ENCODE measurements at regions not wholly inside any gene's neighbourhood (a gene's known extent, or its start where the extent isn't known, plus 50 kb on each side); places are given as distances from the start of the nearest gene placed in this dataset.

- Histone ChIP-seq H3K27ac (ENCODE audit: insufficient read length, low read depth, low read length) (no peak overlapping the region), H2AFZ (ENCODE audit: low read length) (no peak overlapping the region), H3K4me2 (ENCODE audit: insufficient read depth, insufficient read length, low read length) (no peak overlapping the region), H3K27me3 (ENCODE audit: insufficient read depth, low read length) (no peaks in the 10 kb centered on the region), H3K23ac (ENCODE audit: insufficient read length, low read depth, low read length) (no peak overlapping the region), H3K79me1 (ENCODE audit: insufficient read depth, low read depth, low read length, poor library complexity, severe bottlenecking) (no peaks in the 10 kb centered on the region), H3K79me2 (ENCODE audit: insufficient read depth, low read length) (no peaks in the 10 kb centered on the region), H2AK5ac (ENCODE audit: insufficient read length, low read length) (no peak overlapping the region), H4K5ac (ENCODE audit: insufficient read length, low read depth, low read length) (no peak overlapping the region), H3K4me1 (ENCODE audit: insufficient read depth, low read length) (peaks cover 17% of the 10 kb centered on the region), H3T11ph (ENCODE audit: low read length) (no peak overlapping the region), H3K18ac (ENCODE audit: insufficient read length, low read depth, low read length) (no peak overlapping the region), H2BK5ac (ENCODE audit: insufficient read length, low read length) (no peak overlapping the region), H4K8ac (replicated peaks; ENCODE audit: insufficient read length, low read depth, low read length) (no peak overlapping the region), H4K91ac (ENCODE audit: insufficient read length, low read depth, low read length) (no peak overlapping the region), H2BK20ac (ENCODE audit: low read depth, low read length, poor library complexity, severe bottlenecking) (no peak overlapping the region), H2BK120ac (ENCODE audit: low read depth, low read length, poor library complexity, severe bottlenecking) (no peak overlapping the region), H3K9ac (ENCODE audit: extremely low read depth, insufficient read length, low read length) (no peak overlapping the region), H2BK15ac (ENCODE audit: low read depth, low read length) (no peak overlapping the region), H3K9me3 (ENCODE audit: control insufficient read depth, low read depth, low read length) (no peaks in the 10 kb centered on the region), H3K14ac (ENCODE audit: insufficient read depth, low read length) (no peak overlapping the region), H3K23me2 (ENCODE audit: insufficient read length, low read depth, low read length, poor library complexity, severe bottlenecking) (no peaks in the 10 kb centered on the region), H3K56ac (ENCODE audit: insufficient read length, low read depth, low read length) (no peak overlapping the region), H2BK12ac (ENCODE audit: insufficient read length, low read depth, low read length) (no peak overlapping the region), H4K20me1 (ENCODE audit: control insufficient read depth, insufficient read depth, insufficient read length) (no peaks in the 10 kb centered on the region), H3K4ac (ENCODE audit: low read depth, low read length) (no peak overlapping the region)
- Mint-ChIP-seq H3K4me3 (no peak overlapping the region), H3K9me3 (no peaks in the 10 kb centered on the region), H3K4me1 (peaks cover 42 to 56% of the 10 kb centered on the region in 2 experiments), H3K27me3 (ENCODE audit: low read depth) (no peaks in the 10 kb centered on the region), H3K27ac (no peak overlapping the region), H3K36me3 (ENCODE audit: insufficient read depth in 1 of 3, low read depth in 3 of 3) (no peaks in the 10 kb centered on the region)
- no peak for TF ChIP-seq CTCF (conservative IDR thresholded peaks at IDR 0.05)
- DNase-seq, result no peak
- WGBS (ENCODE audit: extremely low coverage, insufficient read length, low lambda C conversion rate), result no CpG with 5 or more reads among the region's 7 CpGs
Observed at GRCh38 chr6:8276148-8276547, 159.2 kb downstream of the SLC35B3 start.

All from H9 (cell line).